Kidney epithelial cell (primary cell): ENCODE measurements at regions not wholly inside any gene's neighbourhood (a gene's known extent, or its start where the extent isn't known, plus 50 kb on each side); places are given as distances from the start of the nearest gene placed in this dataset.

Experiments used
- DNase-seq: peaks from one replicate; pipeline ENCODE4 v3.0.0-alpha.2; 2010; ENCODE audit warnings: low read depth
- H3K27me3 ChIP-seq: 2 replicates; pipeline ENCODE4 v1.6.0; 2011; ENCODE audit warnings: low read length; ENCODE audit not compliant: control insufficient read depth, insufficient read depth
- H3K36me3 ChIP-seq: 2 replicates; pipeline ENCODE4 v1.5.1; 2011; ENCODE audit warnings: low read length; ENCODE audit not compliant: control insufficient read depth, insufficient read depth
- H3K4me3 ChIP-seq: 2 replicates; pipeline ENCODE4 v1.5.1; 2011; ENCODE audit warnings: low read depth, mild to moderate bottlenecking, control low read depth, low read length
- TF ChIP-seq, protein P1 (sequence below): IDR thresholded peaks from 2 replicates; pipeline ENCODE4 v1.5.1; 2011; ENCODE audit warnings: mild to moderate bottlenecking, moderate library complexity, low read length, control low read depth, inconsistent platforms; ENCODE audit not compliant: insufficient read depth, poor library complexity, severe bottlenecking

DNA sequence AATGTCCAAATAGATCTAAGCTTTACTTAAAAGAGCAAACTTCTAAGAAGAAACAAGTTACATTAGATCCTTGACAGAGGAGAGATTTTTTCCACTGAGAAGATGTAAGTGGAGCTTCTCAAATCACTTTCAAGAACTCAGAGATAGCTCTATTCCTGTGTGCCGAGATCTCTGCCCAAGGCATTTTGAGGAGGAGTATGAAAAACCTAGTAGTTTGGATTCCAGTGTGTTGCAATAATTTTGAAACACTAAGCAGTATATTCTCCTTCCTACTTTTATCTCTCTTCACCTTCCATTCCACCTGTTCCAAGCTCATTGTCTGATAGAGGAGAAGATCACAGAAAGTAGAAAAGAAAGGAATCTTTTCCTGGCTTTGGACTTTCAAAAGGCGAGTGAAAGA is 192.0 kb upstream of the TANK start:
- Histone ChIP-seq H3K36me3 (no peaks in the 10 kb centered on the region), H3K4me3 (no peak overlapping the region), H3K27me3 (no peaks in the 10 kb centered on the region)
- DNase-seq = no peak
- TF ChIP-seq, protein P1, sequence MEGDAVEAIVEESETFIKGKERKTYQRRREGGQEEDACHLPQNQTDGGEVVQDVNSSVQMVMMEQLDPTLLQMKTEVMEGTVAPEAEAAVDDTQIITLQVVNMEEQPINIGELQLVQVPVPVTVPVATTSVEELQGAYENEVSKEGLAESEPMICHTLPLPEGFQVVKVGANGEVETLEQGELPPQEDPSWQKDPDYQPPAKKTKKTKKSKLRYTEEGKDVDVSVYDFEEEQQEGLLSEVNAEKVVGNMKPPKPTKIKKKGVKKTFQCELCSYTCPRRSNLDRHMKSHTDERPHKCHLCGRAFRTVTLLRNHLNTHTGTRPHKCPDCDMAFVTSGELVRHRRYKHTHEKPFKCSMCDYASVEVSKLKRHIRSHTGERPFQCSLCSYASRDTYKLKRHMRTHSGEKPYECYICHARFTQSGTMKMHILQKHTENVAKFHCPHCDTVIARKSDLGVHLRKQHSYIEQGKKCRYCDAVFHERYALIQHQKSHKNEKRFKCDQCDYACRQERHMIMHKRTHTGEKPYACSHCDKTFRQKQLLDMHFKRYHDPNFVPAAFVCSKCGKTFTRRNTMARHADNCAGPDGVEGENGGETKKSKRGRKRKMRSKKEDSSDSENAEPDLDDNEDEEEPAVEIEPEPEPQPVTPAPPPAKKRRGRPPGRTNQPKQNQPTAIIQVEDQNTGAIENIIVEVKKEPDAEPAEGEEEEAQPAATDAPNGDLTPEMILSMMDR = no peak

DNA sequence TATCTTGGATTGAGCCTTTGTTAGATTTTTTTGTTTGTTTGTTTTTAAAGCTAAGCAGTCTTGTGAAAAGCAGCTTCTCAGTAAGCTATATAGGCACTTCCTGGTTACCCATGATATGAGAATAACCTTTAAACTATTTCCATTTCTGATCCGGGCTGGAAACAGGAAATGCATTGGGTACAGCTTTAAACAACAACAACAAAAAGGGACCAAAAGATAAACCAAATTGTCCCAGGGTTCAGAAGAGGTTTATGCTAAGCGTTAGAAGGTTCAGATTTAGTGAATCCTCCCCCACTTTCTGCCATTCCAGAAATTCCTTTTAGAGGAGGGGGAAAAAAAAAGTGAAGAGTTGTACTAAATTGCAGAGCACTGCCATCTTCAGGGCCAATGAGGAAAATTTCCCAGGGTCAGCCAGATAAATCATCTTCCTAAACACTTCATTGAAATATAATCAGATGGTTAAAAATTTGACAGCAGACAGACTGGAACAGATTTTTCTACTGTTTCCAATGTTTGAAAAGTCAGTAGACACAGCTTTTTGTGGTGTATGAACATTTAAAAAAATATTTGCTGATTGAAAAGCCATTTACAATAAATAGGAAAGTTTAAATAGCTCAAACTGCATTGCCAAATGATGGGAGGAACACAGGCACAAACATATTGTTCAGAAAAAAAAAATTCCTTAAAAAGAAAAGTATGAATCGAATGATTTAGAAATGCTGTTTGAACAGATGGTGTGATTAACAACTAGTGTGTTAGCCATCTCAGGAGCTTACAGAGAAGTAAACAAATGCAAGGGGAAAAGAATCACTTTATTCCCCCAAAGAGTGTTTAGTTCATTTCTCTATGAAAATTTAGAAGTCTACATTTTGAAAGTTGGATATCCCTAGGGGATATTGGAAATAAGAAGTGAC is 189.9 kb upstream of the TANK start:
- peak; percentile 49 for DNase-seq
- TF ChIP-seq, protein P1 = peak; percentile 66
- Histone ChIP-seq H3K27me3 (no peaks in the 10 kb centered on the region), H3K4me3 (no peak overlapping the region), H3K36me3 (no peaks in the 10 kb centered on the region)

DNA sequence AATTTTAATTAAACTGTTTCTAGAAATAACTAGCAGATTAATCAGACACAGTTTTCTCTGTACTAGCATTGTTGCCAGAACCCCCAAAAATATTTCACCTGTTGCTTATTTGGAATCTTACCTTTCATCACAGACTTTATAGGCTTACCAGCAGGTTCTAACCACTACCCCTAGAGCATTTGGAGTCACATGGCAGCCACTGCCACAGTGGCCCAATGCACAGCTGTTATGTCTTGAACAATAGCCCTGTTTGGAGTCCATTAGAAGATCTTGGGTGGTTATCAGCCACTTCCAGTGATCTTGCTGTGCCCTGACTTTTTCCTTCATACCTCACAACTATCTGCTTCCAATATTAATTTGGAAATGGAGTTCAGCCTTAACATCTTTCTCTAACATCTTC is 186.2 kb upstream of the TANK start:
- no peak for DNase-seq
- TF ChIP-seq, protein P1 = no peak
- no peaks in the 10 kb centered on the region for H3K36me3 ChIP-seq
- no peak overlapping the region for H3K4me3 ChIP-seq
- H3K27me3 ChIP-seq = no peaks in the 10 kb centered on the region

DNA sequence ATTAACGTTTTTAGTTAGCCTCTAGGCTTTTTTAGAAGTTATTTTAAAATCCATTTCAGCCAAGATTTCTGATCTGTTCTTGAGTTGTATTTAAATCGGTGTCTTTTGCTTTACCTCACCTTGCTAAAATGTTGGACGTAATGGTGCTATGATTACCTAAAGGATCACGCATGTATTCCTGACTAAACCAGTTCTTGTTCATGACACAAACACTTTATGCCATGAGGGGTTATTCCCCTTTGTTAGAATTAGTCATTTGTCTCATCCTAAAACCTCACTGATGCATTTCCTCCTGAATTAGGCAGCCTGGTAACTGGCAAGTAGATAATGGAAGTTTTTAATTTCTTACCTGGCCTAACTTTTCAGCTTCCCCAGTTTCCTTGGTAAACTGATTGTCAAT is 185.4 kb upstream of the TANK start:
- DNase-seq = no peak
- Histone ChIP-seq H3K4me3 (no peak overlapping the region), H3K27me3 (no peaks in the 10 kb centered on the region), H3K36me3 (no peaks in the 10 kb centered on the region)
- TF ChIP-seq, protein P1 = no peak

DNA sequence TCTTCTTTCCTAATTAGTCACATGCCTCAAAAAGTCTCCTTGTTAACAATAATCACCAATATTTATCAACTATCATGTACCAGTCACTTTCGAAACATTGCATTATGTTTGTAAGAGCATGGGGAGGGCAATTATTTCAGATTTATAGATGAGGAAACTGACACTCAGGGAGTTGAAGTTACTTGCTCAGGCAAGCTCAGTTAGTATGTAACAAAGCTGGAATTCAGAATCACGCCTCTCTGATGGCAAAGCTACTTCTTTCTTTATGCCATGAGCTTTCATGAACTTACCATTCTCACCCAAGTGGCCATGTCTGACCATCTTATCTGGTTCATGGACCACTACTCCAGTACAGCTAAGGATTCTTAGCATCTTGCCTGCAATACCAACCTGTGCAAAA is 183.4 kb upstream of the TANK start:
- no peak for DNase-seq

More for the DNA sequence above, 183.4 kb upstream of the TANK start:
- Histone ChIP-seq H3K27me3 (no peaks in the 10 kb centered on the region), H3K4me3 (no peak overlapping the region), H3K36me3 (no peaks in the 10 kb centered on the region)
- TF ChIP-seq, protein P1 = no peak
